Osteocyte (in vitro differentiated cells): ENCODE measurements at regions not wholly inside any gene's neighbourhood (a gene's known extent, or its start where the extent isn't known, plus 50 kb on each side); places are given as distances from the start of the nearest gene placed in this dataset.

Experiments used
- DNase-seq: peaks from one replicate; pipeline ENCODE4 v3.0.0; 2021; ENCODE audit warnings: mixed read lengths; ENCODE audit not compliant: unreplicated experiment; ENCODE audit errors: extremely low spot score
- H3K27ac Mint-ChIP-seq: one replicate; pipeline ENCODE4 v1.8.0; 2021; ENCODE audit warnings: mild to moderate bottlenecking, mixed read lengths; ENCODE audit not compliant: unreplicated experiment
- H3K27me3 Mint-ChIP-seq: one replicate; pipeline ENCODE4 v1.8.0; 2021; ENCODE audit warnings: mixed read lengths; ENCODE audit not compliant: unreplicated experiment
- H3K36me3 Mint-ChIP-seq: one replicate; pipeline ENCODE4 v1.8.0; 2021; ENCODE audit warnings: mixed read lengths; ENCODE audit not compliant: unreplicated experiment
- H3K4me1 Mint-ChIP-seq: one replicate; pipeline ENCODE4 v1.8.0; 2021; ENCODE audit warnings: mixed read lengths; ENCODE audit not compliant: unreplicated experiment
- H3K4me3 Mint-ChIP-seq: one replicate; pipeline ENCODE4 v1.8.0; 2021; ENCODE audit warnings: mild to moderate bottlenecking, moderate library complexity, mixed read lengths; ENCODE audit not compliant: unreplicated experiment
- H3K9me3 Mint-ChIP-seq: one replicate; pipeline ENCODE4 v1.8.0; 2021; ENCODE audit warnings: mixed read lengths; ENCODE audit not compliant: unreplicated experiment
- TF ChIP-seq, protein P1 (sequence below): fragments of 200-600 bp; sonication (generic); IDR thresholded peaks from 2 replicates; pipeline ENCODE4 v1.5.0; 2021; ENCODE audit warnings: antibody characterized with exemption, mild to moderate bottlenecking, moderate library complexity

- peaks cover 58% of the 10 kb centered on the region for H3K4me1 Mint-ChIP-seq
- H3K4me3 Mint-ChIP-seq: no peak overlapping the region
- no peak overlapping the region for H3K27ac Mint-ChIP-seq
- no peaks in the 10 kb centered on the region for H3K9me3 Mint-ChIP-seq
- H3K36me3 Mint-ChIP-seq: peaks cover 24% of the 10 kb centered on the region
- H3K27me3 Mint-ChIP-seq: no peaks in the 10 kb centered on the region
- TF ChIP-seq, protein P1, sequence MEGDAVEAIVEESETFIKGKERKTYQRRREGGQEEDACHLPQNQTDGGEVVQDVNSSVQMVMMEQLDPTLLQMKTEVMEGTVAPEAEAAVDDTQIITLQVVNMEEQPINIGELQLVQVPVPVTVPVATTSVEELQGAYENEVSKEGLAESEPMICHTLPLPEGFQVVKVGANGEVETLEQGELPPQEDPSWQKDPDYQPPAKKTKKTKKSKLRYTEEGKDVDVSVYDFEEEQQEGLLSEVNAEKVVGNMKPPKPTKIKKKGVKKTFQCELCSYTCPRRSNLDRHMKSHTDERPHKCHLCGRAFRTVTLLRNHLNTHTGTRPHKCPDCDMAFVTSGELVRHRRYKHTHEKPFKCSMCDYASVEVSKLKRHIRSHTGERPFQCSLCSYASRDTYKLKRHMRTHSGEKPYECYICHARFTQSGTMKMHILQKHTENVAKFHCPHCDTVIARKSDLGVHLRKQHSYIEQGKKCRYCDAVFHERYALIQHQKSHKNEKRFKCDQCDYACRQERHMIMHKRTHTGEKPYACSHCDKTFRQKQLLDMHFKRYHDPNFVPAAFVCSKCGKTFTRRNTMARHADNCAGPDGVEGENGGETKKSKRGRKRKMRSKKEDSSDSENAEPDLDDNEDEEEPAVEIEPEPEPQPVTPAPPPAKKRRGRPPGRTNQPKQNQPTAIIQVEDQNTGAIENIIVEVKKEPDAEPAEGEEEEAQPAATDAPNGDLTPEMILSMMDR: peak; percentile 69
- DNase-seq: no peak
Measured at GRCh38 chr12:124399622-124400021, 104.7 kb downstream of the RFLNA start.

DNA sequence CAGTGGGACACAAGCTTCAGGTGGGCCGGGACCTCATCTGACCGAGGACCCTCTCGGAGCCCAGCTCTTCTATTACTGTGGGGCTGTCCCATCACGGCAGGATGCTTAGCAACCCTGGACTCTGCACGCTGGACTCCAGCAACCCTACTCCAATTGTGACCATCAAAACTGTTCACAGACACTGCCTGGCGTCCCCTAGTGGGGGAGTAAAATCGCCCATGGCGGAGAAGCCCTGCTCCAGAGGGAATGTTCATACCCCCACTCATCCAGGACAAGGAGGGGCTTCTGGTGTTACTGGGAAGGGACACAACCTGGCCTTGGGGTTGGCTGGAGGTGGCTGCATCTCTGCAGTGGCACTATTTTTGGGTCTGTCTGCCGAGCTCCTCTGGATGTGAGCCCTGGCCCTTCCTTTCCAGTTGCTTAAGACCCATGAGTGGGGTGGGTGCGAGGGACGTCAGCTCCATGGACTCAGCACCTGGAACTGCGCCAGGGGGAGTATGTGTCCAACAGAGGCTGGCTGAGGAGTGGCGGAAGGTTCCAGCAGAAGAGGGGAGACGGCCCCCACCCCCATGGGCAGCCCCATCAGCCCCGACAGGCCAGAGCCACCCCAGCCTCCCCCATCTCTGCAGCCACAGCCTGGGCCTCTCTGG lies 103.8 kb downstream of the RFLNA start:
- Mint-ChIP-seq H3K9me3 (no peaks in the 10 kb centered on the region), H3K27ac (no peak overlapping the region), H3K36me3 (peaks cover 24% of the 10 kb centered on the region), H3K4me1 (peaks cover 58% of the 10 kb centered on the region), H3K4me3 (no peak overlapping the region), H3K27me3 (no peaks in the 10 kb centered on the region)
- no peak for DNase-seq
- TF ChIP-seq, protein P1: no peak

GRCh38 chr12:124397807-124398577 lies 103.1 kb downstream of the RFLNA start:
- DNase-seq: no peak
- Mint-ChIP-seq H3K36me3 (peaks cover 24% of the 10 kb centered on the region), H3K4me3 (no peak overlapping the region), H3K27me3 (no peaks in the 10 kb centered on the region), H3K4me1 (peaks cover 58% of the 10 kb centered on the region), H3K27ac (no peak overlapping the region), H3K9me3 (no peaks in the 10 kb centered on the region)
- TF ChIP-seq, protein P1: no peak

DNA sequence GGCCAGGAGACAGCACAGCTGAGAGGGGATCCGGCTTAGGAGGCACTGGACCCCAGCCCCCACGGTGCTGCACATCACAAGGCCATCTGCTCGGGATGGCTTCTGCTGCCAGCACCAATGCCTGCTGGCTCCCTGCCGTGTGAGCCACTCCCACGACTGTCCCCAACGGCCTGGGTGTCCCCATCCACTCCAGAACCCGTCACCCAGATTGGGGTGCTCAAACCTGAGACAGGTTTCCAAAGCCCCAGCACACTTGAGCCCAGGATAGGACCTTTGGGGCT lies 102.4 kb downstream of the RFLNA start:
- H3K9me3 Mint-ChIP-seq: no peaks in the 10 kb centered on the region
- H3K4me1 Mint-ChIP-seq: peaks cover 58% of the 10 kb centered on the region
- DNase-seq: no peak
- H3K27me3 Mint-ChIP-seq: no peaks in the 10 kb centered on the region
- peak overlapping the region; percentile 31 for H3K27ac Mint-ChIP-seq
- no peak overlapping the region for H3K4me3 Mint-ChIP-seq
- TF ChIP-seq, protein P1: no peak
- H3K36me3 Mint-ChIP-seq: peaks cover 23% of the 10 kb centered on the region

- Mint-ChIP-seq H3K36me3 (peaks cover 21% of the 10 kb centered on the region), H3K4me1 (peaks cover 60% of the 10 kb centered on the region)
Measured at GRCh38 chr12:124396544-124397398, 101.9 kb downstream of the RFLNA start.

More at GRCh38 chr12:124396544-124397398, 101.9 kb downstream of the RFLNA start:
- H3K4me3 Mint-ChIP-seq: no peak overlapping the region
- H3K27me3 Mint-ChIP-seq: no peaks in the 10 kb centered on the region
- no peaks in the 10 kb centered on the region for H3K9me3 Mint-ChIP-seq
- no peak for DNase-seq
- peak overlapping the region; percentile 31 for H3K27ac Mint-ChIP-seq
- TF ChIP-seq, protein P1: no peak
